ENCODE measurements at regions not wholly inside any gene's neighbourhood (a gene's known extent, or its start where the extent isn't known, plus 50 kb on each side); places are given as distances from the start of the nearest gene placed in this dataset.

DNA sequence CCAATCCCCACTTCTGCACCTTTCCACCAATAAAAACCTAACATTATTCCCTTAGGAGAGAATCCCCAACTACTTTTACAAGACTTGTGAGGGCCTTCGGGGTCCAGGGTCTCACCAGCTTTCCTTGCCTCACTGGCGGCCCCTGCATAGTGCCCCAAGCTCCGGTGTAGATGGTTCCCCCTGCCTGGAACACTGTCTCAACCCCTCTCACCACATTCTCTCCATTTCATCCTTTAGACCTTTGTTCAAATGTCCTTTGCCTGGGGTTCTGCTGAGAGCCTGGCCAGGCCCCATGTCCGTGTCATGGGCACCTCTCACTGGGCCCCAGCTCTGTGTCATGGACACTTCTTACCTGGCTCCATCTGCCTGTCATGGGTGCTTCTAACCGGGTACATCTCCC is 64.5 kb upstream of the SORCS3 start:
- DNase-seq (ENCODE audit: low spot score), result no peak

DNA sequence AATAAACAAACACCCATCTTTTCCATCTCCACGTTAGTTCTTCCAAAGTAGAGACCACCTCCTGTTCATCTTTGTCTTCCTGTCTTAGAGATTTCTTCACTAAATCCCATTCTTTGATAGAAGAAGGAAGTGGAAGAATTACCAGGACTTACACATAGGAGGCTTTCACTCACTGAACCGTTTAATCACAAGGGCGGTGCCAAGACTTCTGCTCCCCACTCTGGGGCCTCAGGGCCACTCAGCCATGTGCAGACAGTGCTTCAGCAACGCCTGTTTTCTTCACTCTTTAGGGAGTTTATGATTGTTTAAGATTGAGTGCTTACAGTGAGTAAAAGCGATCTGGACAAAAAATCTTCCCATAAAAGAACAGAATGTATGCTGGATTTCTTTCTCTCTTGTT is 63.9 kb upstream of the SORCS3 start:
- no peak for DNase-seq (ENCODE audit: low spot score)

DNA sequence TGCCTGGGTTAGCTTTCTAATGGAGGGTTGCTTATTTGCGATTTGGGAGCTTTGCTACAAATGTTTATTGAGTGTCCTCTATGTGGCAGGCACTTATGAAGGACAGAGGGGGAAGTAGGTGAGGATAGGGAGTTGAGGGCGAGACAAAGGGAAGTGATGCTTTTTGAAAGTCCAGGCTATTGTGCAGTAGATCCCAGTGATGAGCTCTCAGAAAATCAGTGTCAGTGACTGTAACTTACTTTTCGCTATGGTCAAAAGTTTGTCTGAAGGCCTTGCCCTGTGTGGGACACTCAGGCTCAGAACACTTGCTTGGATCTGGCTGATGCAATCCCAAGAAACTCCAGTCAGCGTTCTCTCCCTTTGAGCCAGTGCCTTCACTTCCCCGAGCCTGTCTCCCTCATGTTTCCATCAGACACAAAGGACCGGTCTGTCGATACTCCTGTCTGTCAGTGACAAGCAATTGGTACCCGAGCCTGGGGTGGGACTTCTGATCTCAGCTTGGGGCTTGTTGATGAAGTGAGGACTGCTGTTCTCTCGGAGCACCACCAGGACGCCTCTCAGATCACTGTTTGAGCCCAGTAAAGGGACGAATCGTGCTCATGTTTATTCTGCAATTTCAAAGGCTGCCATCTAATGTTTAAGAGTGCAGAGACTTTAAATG is 63.1 kb upstream of the SORCS3 start:
- no peak for DNase-seq (ENCODE audit: low spot score)

DNA sequence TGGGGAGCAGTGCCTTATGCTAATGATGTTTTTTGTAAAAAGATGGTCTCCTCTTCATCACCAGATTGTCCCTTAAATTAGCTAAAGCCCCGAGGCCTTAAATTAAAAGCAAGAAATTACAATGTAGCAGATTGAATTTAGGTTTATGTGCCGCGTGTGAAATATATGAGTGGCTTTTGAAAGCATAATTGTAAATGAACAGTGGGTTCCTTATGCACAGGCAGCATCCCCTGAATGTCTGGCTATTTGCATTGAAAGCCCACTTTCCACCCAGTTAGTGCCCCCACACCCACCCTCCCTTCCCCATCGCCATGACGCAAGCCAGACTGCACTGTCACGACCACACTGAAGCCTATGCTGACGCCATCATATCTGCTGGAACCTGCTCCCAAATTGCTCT is 62.4 kb upstream of the SORCS3 start:
- no peak for DNase-seq (ENCODE audit: low spot score)

- no peak for DNase-seq (ENCODE audit: low spot score)
Observed at GRCh38 chr10:104579136-104579535, 62.0 kb upstream of the SORCS3 start.

DNA sequence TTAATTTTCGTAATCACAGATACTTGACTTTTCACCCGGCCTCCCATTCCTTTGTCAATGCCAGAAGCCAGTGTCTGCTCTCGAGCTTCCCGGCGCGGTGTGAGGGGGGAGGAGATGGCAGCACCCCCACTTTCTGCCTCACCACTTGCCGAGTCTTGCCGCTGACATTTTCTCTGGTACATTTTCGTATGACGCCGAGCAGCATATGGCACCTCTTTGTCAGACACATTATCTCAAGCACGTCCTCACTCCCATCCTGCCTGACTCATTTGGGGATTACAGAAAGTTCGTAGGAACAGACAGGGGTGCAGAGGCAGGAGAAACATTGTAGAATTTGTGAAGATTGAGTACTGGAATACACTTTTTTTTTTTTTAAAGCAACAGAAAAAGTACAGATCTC is 60.8 kb upstream of the SORCS3 start:
- no peak for DNase-seq (ENCODE audit: low spot score)

GRCh38 chr10:104580774-104581675 is 60.1 kb upstream of the SORCS3 start:
- peak; percentile 53 for DNase-seq (ENCODE audit: low spot score)

DNA sequence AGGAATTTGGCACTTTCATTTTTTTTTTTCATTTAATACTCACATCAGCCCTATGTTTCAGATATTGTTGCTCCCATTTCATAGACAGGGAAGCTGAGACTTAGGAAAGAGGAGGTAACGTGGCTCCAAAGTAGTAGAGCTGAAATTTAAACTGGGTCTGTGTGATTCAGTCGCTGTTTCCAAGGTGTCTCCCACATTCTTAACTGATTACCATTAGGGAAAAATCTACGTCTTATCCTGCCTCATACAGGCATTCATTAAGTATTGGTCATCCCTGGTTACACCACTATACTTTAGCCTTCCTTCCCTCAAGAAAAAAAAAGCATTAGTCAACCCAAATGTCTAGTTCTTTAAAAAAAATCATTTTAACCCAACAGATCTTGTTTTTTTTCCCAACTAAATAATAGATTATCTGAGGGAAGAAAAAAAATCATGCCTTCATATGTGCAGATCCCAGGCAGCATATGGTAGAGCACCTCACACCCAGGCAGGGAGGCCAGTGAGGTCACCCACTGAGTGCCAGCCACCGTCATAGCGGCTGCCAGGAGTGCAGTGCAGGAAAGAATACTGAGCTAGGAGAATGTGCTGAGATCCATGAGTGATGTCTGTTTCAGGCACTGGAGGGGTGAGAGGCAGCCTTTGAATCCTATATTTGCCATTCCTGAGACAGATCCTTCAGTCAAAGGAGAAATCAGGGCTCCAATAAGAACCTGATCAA is 59.0 kb upstream of the SORCS3 start:
- DNase-seq (ENCODE audit: low spot score), result no peak

GRCh38 chr10:104582602-104582951 is 58.5 kb upstream of the SORCS3 start:
- DNase-seq (ENCODE audit: low spot score), result no peak

GRCh38 chr10:104582966-104583365 is 58.1 kb upstream of the SORCS3 start:
- DNase-seq (ENCODE audit: low spot score), result no peak

GRCh38 chr10:104584541-104584940 is 56.5 kb upstream of the SORCS3 start:
- no peak for DNase-seq (ENCODE audit: low spot score)

GRCh38 chr10:104587751-104588150 is 53.3 kb upstream of the SORCS3 start:
- DNase-seq (ENCODE audit: low spot score), result no peak

DNA sequence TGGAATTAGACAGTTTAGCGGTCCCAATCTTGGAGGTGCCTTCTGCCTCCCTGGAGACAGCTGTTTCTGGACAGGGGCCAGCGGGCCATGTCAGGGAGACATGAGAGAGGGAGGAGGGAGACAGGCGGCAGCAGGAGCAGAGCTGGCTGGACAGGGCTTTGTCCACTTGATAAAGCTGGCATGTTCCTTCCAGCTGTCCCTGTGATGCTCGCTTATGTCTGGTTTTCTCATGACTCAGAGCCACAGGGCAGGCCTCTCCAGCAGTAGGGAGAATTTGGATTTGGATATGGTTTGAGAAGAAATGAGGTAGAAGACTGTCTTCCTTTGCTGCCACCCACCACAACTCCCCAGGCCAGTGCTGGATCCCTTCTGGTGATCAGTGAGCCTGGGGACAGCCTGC is 51.7 kb upstream of the SORCS3 start:
- no peak for DNase-seq (ENCODE audit: low spot score)

DNA sequence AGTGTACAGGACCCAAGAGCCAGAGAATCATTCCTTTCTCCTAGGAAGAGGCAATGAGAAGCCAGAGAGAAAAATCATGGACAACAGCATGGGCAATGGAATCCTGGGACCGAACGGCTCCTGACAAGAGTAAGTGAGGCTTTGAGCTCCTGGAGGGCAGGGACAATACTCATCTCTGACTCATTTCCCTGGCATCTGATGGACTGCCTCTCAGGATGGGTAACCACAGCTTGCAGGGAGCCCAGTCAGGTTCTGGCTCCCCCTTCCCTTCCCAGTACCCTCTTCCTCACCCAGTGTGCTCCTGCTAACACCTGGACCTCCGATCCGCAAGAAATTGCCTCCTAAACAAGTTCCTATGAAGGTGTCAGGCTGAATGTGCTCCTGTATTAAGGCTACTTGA is 51.2 kb upstream of the SORCS3 start:
- DNase-seq (ENCODE audit: low spot score), result no peak
